GM23338 (cell line): ENCODE measurements at regions not wholly inside any gene's neighbourhood (a gene's known extent, or its start where the extent isn't known, plus 50 kb on each side); places are given as distances from the start of the nearest gene placed in this dataset.

ENCODE experiments used
- CREB1 ChIP-seq: fragments of 250-450 bp; sonication (Bioruptor Pico); IDR thresholded peaks from 2 replicates; pipeline ENCODE4 v1.5.0; 2020; ENCODE audit warnings: low read depth, mild to moderate bottlenecking, moderate library complexity
- ETS1 ChIP-seq: IDR thresholded peaks from 2 replicates; pipeline ENCODE4 v1.6.1; 2016; ENCODE audit warnings: antibody characterized with exemption
- EZH2 ChIP-seq: fragments of 200-600 bp; sonication (generic); IDR thresholded peaks from one replicate; pipeline ENCODE4 v1.8.0; 2017; ENCODE audit warnings: antibody characterized with exemption, mild to moderate bottlenecking, low read depth; ENCODE audit not compliant: unreplicated experiment
- EZH2phosphoT487 ChIP-seq: fragments of 200-600 bp; sonication (generic); IDR thresholded peaks from one replicate; pipeline ENCODE4 v1.8.1; 2018; ENCODE audit warnings: antibody characterized with exemption; ENCODE audit not compliant: unreplicated experiment
- JUNB ChIP-seq: IDR thresholded peaks from one replicate; pipeline ENCODE4 v1.6.1; 2016; ENCODE audit warnings: antibody characterized with exemption; ENCODE audit not compliant: unreplicated experiment
- POLR2AphosphoS5 ChIP-seq: IDR thresholded peaks from 2 replicates; pipeline ENCODE4 v1.6.1; 2016; ENCODE audit warnings: antibody characterized with exemption, low read depth
- REST ChIP-seq: IDR thresholded peaks from one replicate; pipeline ENCODE4 v1.6.1; 2018; ENCODE audit warnings: antibody characterized with exemption; ENCODE audit not compliant: unreplicated experiment
- ZNF114 ChIP-seq: fragments of 250-450 bp; sonication (Bioruptor Pico); IDR thresholded peaks from 2 replicates; pipeline ENCODE4 v1.5.0; 2020; ENCODE audit warnings: mild to moderate bottlenecking, moderate library complexity
- TF ChIP-seq, protein P1 (sequence below), 2 experiments: fragments of 200-600 bp in 1 of 2; sonication (generic) in 1 of 2; conservative IDR thresholded peaks; 2 replicates each; pipeline versions ENCODE4 v1.5.1 to v1.6.1; 2016 to 2017; ENCODE audit warnings: antibody characterized with exemption in 2 of 2, low read depth in 2 of 2, mild to moderate bottlenecking in 2 of 2, moderate library complexity in 1 of 2

- TF ChIP-seq EZH2phosphoT487, result no peak
- TF ChIP-seq, protein P1, sequence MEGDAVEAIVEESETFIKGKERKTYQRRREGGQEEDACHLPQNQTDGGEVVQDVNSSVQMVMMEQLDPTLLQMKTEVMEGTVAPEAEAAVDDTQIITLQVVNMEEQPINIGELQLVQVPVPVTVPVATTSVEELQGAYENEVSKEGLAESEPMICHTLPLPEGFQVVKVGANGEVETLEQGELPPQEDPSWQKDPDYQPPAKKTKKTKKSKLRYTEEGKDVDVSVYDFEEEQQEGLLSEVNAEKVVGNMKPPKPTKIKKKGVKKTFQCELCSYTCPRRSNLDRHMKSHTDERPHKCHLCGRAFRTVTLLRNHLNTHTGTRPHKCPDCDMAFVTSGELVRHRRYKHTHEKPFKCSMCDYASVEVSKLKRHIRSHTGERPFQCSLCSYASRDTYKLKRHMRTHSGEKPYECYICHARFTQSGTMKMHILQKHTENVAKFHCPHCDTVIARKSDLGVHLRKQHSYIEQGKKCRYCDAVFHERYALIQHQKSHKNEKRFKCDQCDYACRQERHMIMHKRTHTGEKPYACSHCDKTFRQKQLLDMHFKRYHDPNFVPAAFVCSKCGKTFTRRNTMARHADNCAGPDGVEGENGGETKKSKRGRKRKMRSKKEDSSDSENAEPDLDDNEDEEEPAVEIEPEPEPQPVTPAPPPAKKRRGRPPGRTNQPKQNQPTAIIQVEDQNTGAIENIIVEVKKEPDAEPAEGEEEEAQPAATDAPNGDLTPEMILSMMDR (conservative IDR thresholded peaks at IDR 0.05; ENCODE audit: low read depth in 2 of 2), result no peak
- TF ChIP-seq POLR2AphosphoS5, result no peak
- TF ChIP-seq EZH2, result no peak
- no peak for TF ChIP-seq REST
- TF ChIP-seq JUNB, result no peak
- TF ChIP-seq CREB1, result no peak
- TF ChIP-seq ETS1, result no peak
- no peak for TF ChIP-seq ZNF114
Measured at GRCh38 chr4:140249351-140249750, 95.4 kb upstream of the MAML3 start.
